ENCODE measurements at regions not wholly inside any gene's neighbourhood (a gene's known extent, or its start where the extent isn't known, plus 50 kb on each side); places are given as distances from the start of the nearest gene placed in this dataset.

DNA sequence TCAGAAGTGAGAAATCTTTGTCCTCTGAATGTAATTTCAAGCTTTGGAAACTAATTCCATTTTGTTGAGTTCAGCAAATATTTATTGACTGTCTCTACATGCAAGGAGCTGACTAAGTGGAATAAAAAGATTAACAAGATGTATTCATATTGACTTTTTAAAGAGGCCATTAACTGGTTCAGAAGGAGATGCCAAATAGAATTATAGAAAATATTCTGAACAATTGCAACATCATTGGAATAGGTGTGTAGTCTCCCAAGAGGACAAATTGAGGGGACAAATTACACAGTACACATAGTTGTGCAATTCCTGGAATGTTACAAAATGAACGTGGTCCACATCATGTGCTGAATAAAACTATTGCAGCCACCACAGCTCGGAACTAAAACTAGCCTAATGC, 224.2 kb downstream of the NPR3 start:
- CTCF ChIA-PET = no interaction called here
- peaks cover 0 to 21% of the 10 kb centered on the region in 2 experiments for H3K36me3 ChIP-seq (replicated peaks in 1 of 2; ENCODE audit: control insufficient read depth in 1 of 2, insufficient read depth in 2 of 2, low read length in 1 of 2)
- no peak overlapping the region for H2AFZ ChIP-seq (ENCODE audit: low read depth)
- no peaks in the 10 kb centered on the region for H3K4me1 ChIP-seq (ENCODE audit: control insufficient read depth in 1 of 2, insufficient read depth in 2 of 2, low read depth in 1 of 2, low read length in 1 of 2)
- H3K4me2 ChIP-seq = no peak overlapping the region
- no peak overlapping the region for H3K9ac ChIP-seq
- no peak for TF ChIP-seq SMC3 (IDR thresholded peaks at IDR 0.05; ENCODE audit: low read depth, low read length)
- no peak for TF ChIP-seq SIN3A (IDR thresholded peaks at IDR 0.05; ENCODE audit: borderline replicate concordance, low read depth, low read length)
- TF ChIP-seq, protein P1, sequence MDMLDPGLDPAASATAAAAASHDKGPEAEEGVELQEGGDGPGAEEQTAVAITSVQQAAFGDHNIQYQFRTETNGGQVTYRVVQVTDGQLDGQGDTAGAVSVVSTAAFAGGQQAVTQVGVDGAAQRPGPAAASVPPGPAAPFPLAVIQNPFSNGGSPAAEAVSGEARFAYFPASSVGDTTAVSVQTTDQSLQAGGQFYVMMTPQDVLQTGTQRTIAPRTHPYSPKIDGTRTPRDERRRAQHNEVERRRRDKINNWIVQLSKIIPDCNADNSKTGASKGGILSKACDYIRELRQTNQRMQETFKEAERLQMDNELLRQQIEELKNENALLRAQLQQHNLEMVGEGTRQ (IDR thresholded peaks at IDR 0.05; ENCODE audit: borderline replicate concordance, low read depth, low read length) = no peak
- TF ChIP-seq, protein P2, sequence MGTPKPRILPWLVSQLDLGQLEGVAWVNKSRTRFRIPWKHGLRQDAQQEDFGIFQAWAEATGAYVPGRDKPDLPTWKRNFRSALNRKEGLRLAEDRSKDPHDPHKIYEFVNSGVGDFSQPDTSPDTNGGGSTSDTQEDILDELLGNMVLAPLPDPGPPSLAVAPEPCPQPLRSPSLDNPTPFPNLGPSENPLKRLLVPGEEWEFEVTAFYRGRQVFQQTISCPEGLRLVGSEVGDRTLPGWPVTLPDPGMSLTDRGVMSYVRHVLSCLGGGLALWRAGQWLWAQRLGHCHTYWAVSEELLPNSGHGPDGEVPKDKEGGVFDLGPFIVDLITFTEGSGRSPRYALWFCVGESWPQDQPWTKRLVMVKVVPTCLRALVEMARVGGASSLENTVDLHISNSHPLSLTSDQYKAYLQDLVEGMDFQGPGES (IDR thresholded peaks at IDR 0.05; ENCODE audit: low read depth, low read length) = no peak
- TF ChIP-seq EZH2phosphoT487 (IDR thresholded peaks at IDR 0.05; ENCODE audit: borderline replicate concordance, low read depth) = no peak
- TF ChIP-seq RCOR1 (IDR thresholded peaks at IDR 0.05; ENCODE audit: low read length) = no peak
- TF ChIP-seq EP300 (IDR thresholded peaks at IDR 0.05; ENCODE audit: borderline replicate concordance in 1 of 2, low read depth in 1 of 2, low read length in 1 of 2) = no peak
- TF ChIP-seq NFIC (IDR thresholded peaks at IDR 0.05; ENCODE audit: borderline replicate concordance) = no peak
- no peak for TF ChIP-seq FOXJ3 (CRISPR knock-in tag; IDR thresholded peaks at IDR 0.05)
- TF ChIP-seq TEAD4 (IDR thresholded peaks at IDR 0.05; ENCODE audit: borderline replicate concordance, insufficient read depth) = no peak
- TF ChIP-seq MXI1 (IDR thresholded peaks at IDR 0.05; ENCODE audit: low read depth, low read length) = no peak
- TF ChIP-seq, protein P3, sequence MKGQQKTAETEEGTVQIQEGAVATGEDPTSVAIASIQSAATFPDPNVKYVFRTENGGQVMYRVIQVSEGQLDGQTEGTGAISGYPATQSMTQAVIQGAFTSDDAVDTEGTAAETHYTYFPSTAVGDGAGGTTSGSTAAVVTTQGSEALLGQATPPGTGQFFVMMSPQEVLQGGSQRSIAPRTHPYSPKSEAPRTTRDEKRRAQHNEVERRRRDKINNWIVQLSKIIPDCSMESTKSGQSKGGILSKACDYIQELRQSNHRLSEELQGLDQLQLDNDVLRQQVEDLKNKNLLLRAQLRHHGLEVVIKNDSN (IDR thresholded peaks at IDR 0.05; ENCODE audit: borderline replicate concordance, low read depth) = no peak
- no peak for TF ChIP-seq CHD2 (IDR thresholded peaks at IDR 0.05; ENCODE audit: low read length, partially characterized antibody)
- TF ChIP-seq POLR2AphosphoS5 (IDR thresholded peaks at IDR 0.05; ENCODE audit: low read depth, low read length) = no peak
- no peak for TF ChIP-seq JUND (IDR thresholded peaks at IDR 0.05)
- TF ChIP-seq, protein P4, sequence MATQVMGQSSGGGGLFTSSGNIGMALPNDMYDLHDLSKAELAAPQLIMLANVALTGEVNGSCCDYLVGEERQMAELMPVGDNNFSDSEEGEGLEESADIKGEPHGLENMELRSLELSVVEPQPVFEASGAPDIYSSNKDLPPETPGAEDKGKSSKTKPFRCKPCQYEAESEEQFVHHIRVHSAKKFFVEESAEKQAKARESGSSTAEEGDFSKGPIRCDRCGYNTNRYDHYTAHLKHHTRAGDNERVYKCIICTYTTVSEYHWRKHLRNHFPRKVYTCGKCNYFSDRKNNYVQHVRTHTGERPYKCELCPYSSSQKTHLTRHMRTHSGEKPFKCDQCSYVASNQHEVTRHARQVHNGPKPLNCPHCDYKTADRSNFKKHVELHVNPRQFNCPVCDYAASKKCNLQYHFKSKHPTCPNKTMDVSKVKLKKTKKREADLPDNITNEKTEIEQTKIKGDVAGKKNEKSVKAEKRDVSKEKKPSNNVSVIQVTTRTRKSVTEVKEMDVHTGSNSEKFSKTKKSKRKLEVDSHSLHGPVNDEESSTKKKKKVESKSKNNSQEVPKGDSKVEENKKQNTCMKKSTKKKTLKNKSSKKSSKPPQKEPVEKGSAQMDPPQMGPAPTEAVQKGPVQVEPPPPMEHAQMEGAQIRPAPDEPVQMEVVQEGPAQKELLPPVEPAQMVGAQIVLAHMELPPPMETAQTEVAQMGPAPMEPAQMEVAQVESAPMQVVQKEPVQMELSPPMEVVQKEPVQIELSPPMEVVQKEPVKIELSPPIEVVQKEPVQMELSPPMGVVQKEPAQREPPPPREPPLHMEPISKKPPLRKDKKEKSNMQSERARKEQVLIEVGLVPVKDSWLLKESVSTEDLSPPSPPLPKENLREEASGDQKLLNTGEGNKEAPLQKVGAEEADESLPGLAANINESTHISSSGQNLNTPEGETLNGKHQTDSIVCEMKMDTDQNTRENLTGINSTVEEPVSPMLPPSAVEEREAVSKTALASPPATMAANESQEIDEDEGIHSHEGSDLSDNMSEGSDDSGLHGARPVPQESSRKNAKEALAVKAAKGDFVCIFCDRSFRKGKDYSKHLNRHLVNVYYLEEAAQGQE (IDR thresholded peaks at IDR 0.05; ENCODE audit: low read depth, low read length) = no peak
- no peak for TF ChIP-seq NRF1 (IDR thresholded peaks at IDR 0.05; ENCODE audit: low read depth, low read length)
- TF ChIP-seq GABPA (IDR thresholded peaks at IDR 0.05; ENCODE audit: low read depth) = no peak
- no peaks in the 10 kb centered on the region for H3K9me3 ChIP-seq
- peaks cover 26% of the 10 kb centered on the region for H3F3A ChIP-seq (replicated peaks; ENCODE audit: insufficient read depth)
- no peaks in the 10 kb centered on the region for H3K27me3 ChIP-seq (ENCODE audit: insufficient read depth)
- POLR2A ChIA-PET = no interaction called here
- WGBS (ENCODE audit: low lambda C conversion rate) = 41% methylated on average over 2 of the region's 2 CpGs
- H3K4me3 ChIP-seq (ENCODE audit: low read depth in 2 of 2, low read length in 1 of 2) = no peak overlapping the region
- DNase-seq = no peak
- H3K27ac ChIP-seq (ENCODE audit: low read depth in 2 of 2, low read length in 1 of 2) = no peak overlapping the region
- H3K79me2 ChIP-seq (ENCODE audit: insufficient read depth) = peaks cover 10% of the 10 kb centered on the region
- H3K9me2 ChIP-seq = no peaks in the 10 kb centered on the region
- H4K20me1 ChIP-seq (ENCODE audit: insufficient read depth) = no peaks in the 10 kb centered on the region
